ENCODE measurements at regions not wholly inside any gene's neighbourhood (a gene's known extent, or its start where the extent isn't known, plus 50 kb on each side); places are given as distances from the start of the nearest gene placed in this dataset.

- H3K9me3 Mint-ChIP-seq = peaks cover 3% of the 10 kb centered on the region
- intact Hi-C loops (cut with micrococcal nuclease) = no loop called here
- no peak for DNase-seq (ENCODE audit: low spot score)
- H3K4me1 Mint-ChIP-seq (ENCODE audit: low read depth) = no peaks in the 10 kb centered on the region
- H3K27ac Mint-ChIP-seq = no peak overlapping the region
- no peak overlapping the region for H3K4me3 Mint-ChIP-seq
- H3K27me3 Mint-ChIP-seq (ENCODE audit: insufficient read depth) = no peaks in the 10 kb centered on the region
- H3K36me3 Mint-ChIP-seq (ENCODE audit: low read depth) = no peaks in the 10 kb centered on the region
Measured at GRCh38 chr3:95886616-95887015, 927.8 kb upstream of the EPHA6 start.

GRCh38 chr3:95887114-95887513 lies 927.3 kb upstream of the EPHA6 start:
- no peak for DNase-seq (ENCODE audit: low spot score)
- Mint-ChIP-seq H3K27me3 (ENCODE audit: insufficient read depth) (no peaks in the 10 kb centered on the region), H3K36me3 (ENCODE audit: low read depth) (no peaks in the 10 kb centered on the region), H3K4me3 (no peak overlapping the region), H3K9me3 (peaks cover 3% of the 10 kb centered on the region), H3K4me1 (ENCODE audit: low read depth) (no peaks in the 10 kb centered on the region), H3K27ac (no peak overlapping the region)
- intact Hi-C loops (cut with micrococcal nuclease) = no loop called here

- no peak overlapping the region for H3K27ac Mint-ChIP-seq
- H3K4me3 Mint-ChIP-seq = no peak overlapping the region
Measured at GRCh38 chr3:95894820-95895219, 919.6 kb upstream of the EPHA6 start.

GRCh38 chr3:95899494-95899893 lies 914.9 kb upstream of the EPHA6 start:
- intact Hi-C loops (cut with micrococcal nuclease) = no loop called here
- no peaks in the 10 kb centered on the region for H3K27me3 Mint-ChIP-seq (ENCODE audit: insufficient read depth)

More at GRCh38 chr3:95894820-95895219, 919.6 kb upstream of the EPHA6 start:
- H3K4me1 Mint-ChIP-seq (ENCODE audit: low read depth) = no peaks in the 10 kb centered on the region
- intact Hi-C loops (cut with micrococcal nuclease) = no loop called here
- H3K9me3 Mint-ChIP-seq = peaks cover 3% of the 10 kb centered on the region
- DNase-seq (ENCODE audit: low spot score) = no peak
- no peaks in the 10 kb centered on the region for H3K36me3 Mint-ChIP-seq (ENCODE audit: low read depth)
- H3K27me3 Mint-ChIP-seq (ENCODE audit: insufficient read depth) = no peaks in the 10 kb centered on the region

GRCh38 chr3:95899911-95900310 lies 914.5 kb upstream of the EPHA6 start:
- Mint-ChIP-seq H3K9me3 (no peaks in the 10 kb centered on the region), H3K36me3 (ENCODE audit: low read depth) (no peaks in the 10 kb centered on the region), H3K27ac (no peak overlapping the region), H3K27me3 (ENCODE audit: insufficient read depth) (no peaks in the 10 kb centered on the region), H3K4me3 (no peak overlapping the region), H3K4me1 (ENCODE audit: low read depth) (no peaks in the 10 kb centered on the region)
- intact Hi-C loops (cut with micrococcal nuclease) = no loop called here
- DNase-seq (ENCODE audit: low spot score) = no peak

More at GRCh38 chr3:95899494-95899893, 914.9 kb upstream of the EPHA6 start:
- Mint-ChIP-seq H3K4me1 (ENCODE audit: low read depth) (no peaks in the 10 kb centered on the region), H3K4me3 (no peak overlapping the region), H3K36me3 (ENCODE audit: low read depth) (no peaks in the 10 kb centered on the region), H3K9me3 (no peaks in the 10 kb centered on the region), H3K27ac (no peak overlapping the region)
- no peak for DNase-seq (ENCODE audit: low spot score)

GRCh38 chr3:95901948-95902347 lies 912.4 kb upstream of the EPHA6 start:
- H3K27me3 Mint-ChIP-seq (ENCODE audit: insufficient read depth) = no peaks in the 10 kb centered on the region

GRCh38 chr3:95905182-95905581 lies 909.2 kb upstream of the EPHA6 start:
- no peak overlapping the region for H3K4me3 Mint-ChIP-seq
- intact Hi-C loops (cut with micrococcal nuclease) = no loop called here

More at GRCh38 chr3:95901948-95902347, 912.4 kb upstream of the EPHA6 start:
- Mint-ChIP-seq H3K36me3 (ENCODE audit: low read depth) (no peaks in the 10 kb centered on the region), H3K4me3 (no peak overlapping the region), H3K9me3 (no peaks in the 10 kb centered on the region), H3K4me1 (ENCODE audit: low read depth) (no peaks in the 10 kb centered on the region), H3K27ac (no peak overlapping the region)
- intact Hi-C loops (cut with micrococcal nuclease) = no loop called here
- DNase-seq (ENCODE audit: low spot score) = no peak

GRCh38 chr3:95911767-95912166 lies 902.6 kb upstream of the EPHA6 start:
- Mint-ChIP-seq H3K27ac (no peak overlapping the region), H3K27me3 (ENCODE audit: insufficient read depth) (no peaks in the 10 kb centered on the region), H3K9me3 (peaks cover 9% of the 10 kb centered on the region), H3K4me3 (no peak overlapping the region), H3K36me3 (ENCODE audit: low read depth) (no peaks in the 10 kb centered on the region), H3K4me1 (ENCODE audit: low read depth) (no peaks in the 10 kb centered on the region)
- DNase-seq (ENCODE audit: low spot score) = no peak
- intact Hi-C loops (cut with micrococcal nuclease) = no loop called here

More at GRCh38 chr3:95905182-95905581, 909.2 kb upstream of the EPHA6 start:
- no peak for DNase-seq (ENCODE audit: low spot score)
- Mint-ChIP-seq H3K4me1 (ENCODE audit: low read depth) (no peaks in the 10 kb centered on the region), H3K9me3 (peaks cover 4% of the 10 kb centered on the region), H3K27me3 (ENCODE audit: insufficient read depth) (no peaks in the 10 kb centered on the region), H3K36me3 (ENCODE audit: low read depth) (no peaks in the 10 kb centered on the region), H3K27ac (no peak overlapping the region)

GRCh38 chr3:95923496-95924210 lies 890.7 kb upstream of the EPHA6 start:
- Mint-ChIP-seq H3K36me3 (ENCODE audit: low read depth) (no peaks in the 10 kb centered on the region), H3K4me3 (no peak overlapping the region), H3K27ac (peak overlapping the region; percentile 33), H3K9me3 (no peaks in the 10 kb centered on the region), H3K4me1 (ENCODE audit: low read depth) (peaks cover 6% of the 10 kb centered on the region), H3K27me3 (ENCODE audit: insufficient read depth) (no peaks in the 10 kb centered on the region)
- intact Hi-C loops (cut with micrococcal nuclease) = no loop called here
- peak; percentile 0 for DNase-seq (ENCODE audit: low spot score)

- H3K4me1 Mint-ChIP-seq (ENCODE audit: low read depth) = peaks cover 6% of the 10 kb centered on the region
- no peak overlapping the region for H3K4me3 Mint-ChIP-seq
- no peaks in the 10 kb centered on the region for H3K27me3 Mint-ChIP-seq (ENCODE audit: insufficient read depth)
- H3K27ac Mint-ChIP-seq = no peak overlapping the region
- no peak for DNase-seq (ENCODE audit: low spot score)
- intact Hi-C loops (cut with micrococcal nuclease) = no loop called here
- H3K9me3 Mint-ChIP-seq = no peaks in the 10 kb centered on the region
- H3K36me3 Mint-ChIP-seq (ENCODE audit: low read depth) = no peaks in the 10 kb centered on the region
Measured at GRCh38 chr3:95926904-95927501, 887.4 kb upstream of the EPHA6 start.

GRCh38 chr3:95934181-95934580 lies 880.2 kb upstream of the EPHA6 start:
- no peak for DNase-seq (ENCODE audit: low spot score)
- Mint-ChIP-seq H3K4me3 (no peak overlapping the region), H3K27me3 (ENCODE audit: insufficient read depth) (no peaks in the 10 kb centered on the region), H3K27ac (no peak overlapping the region), H3K4me1 (ENCODE audit: low read depth) (no peaks in the 10 kb centered on the region), H3K36me3 (ENCODE audit: low read depth) (no peaks in the 10 kb centered on the region), H3K9me3 (no peaks in the 10 kb centered on the region)
- intact Hi-C loops (cut with micrococcal nuclease) = no loop called here

GRCh38 chr3:95939235-95939809 lies 875.1 kb upstream of the EPHA6 start:
- no peak for DNase-seq (ENCODE audit: low spot score)
- Mint-ChIP-seq H3K4me1 (ENCODE audit: low read depth) (no peaks in the 10 kb centered on the region), H3K36me3 (ENCODE audit: low read depth) (no peaks in the 10 kb centered on the region), H3K27me3 (ENCODE audit: insufficient read depth) (no peaks in the 10 kb centered on the region), H3K27ac (no peak overlapping the region), H3K9me3 (peaks cover 8% of the 10 kb centered on the region), H3K4me3 (no peak overlapping the region)
- intact Hi-C loops (cut with micrococcal nuclease) = no loop called here

GRCh38 chr3:95965704-95966336 lies 848.6 kb upstream of the EPHA6 start:
- H3K36me3 Mint-ChIP-seq (ENCODE audit: low read depth) = no peaks in the 10 kb centered on the region
- no peaks in the 10 kb centered on the region for H3K27me3 Mint-ChIP-seq (ENCODE audit: insufficient read depth)
- intact Hi-C loops (cut with micrococcal nuclease) = no loop called here
- no peaks in the 10 kb centered on the region for H3K9me3 Mint-ChIP-seq
- DNase-seq (ENCODE audit: low spot score) = no peak
- H3K4me1 Mint-ChIP-seq (ENCODE audit: low read depth) = no peaks in the 10 kb centered on the region
- no peak overlapping the region for H3K27ac Mint-ChIP-seq
- H3K4me3 Mint-ChIP-seq = no peak overlapping the region

Data from activated T-helper 1 cell treated with anti-CD3 and anti-CD28 coated beads, Interleukin-12 subunit alpha, Interleukin-12 subunit beta, Interleukin-2, Interleukin-4 antibody, amounts not matched to agents 30 ng/mL and 10 ng/mL and 1 ng/mL, durations not matched to agents 14 hours and 24 hours and 36 hours (primary cell).